ENCODE measurements at regions not wholly inside any gene's neighbourhood (a gene's known extent, or its start where the extent isn't known, plus 50 kb on each side); places are given as distances from the start of the nearest gene placed in this dataset.

DNA sequence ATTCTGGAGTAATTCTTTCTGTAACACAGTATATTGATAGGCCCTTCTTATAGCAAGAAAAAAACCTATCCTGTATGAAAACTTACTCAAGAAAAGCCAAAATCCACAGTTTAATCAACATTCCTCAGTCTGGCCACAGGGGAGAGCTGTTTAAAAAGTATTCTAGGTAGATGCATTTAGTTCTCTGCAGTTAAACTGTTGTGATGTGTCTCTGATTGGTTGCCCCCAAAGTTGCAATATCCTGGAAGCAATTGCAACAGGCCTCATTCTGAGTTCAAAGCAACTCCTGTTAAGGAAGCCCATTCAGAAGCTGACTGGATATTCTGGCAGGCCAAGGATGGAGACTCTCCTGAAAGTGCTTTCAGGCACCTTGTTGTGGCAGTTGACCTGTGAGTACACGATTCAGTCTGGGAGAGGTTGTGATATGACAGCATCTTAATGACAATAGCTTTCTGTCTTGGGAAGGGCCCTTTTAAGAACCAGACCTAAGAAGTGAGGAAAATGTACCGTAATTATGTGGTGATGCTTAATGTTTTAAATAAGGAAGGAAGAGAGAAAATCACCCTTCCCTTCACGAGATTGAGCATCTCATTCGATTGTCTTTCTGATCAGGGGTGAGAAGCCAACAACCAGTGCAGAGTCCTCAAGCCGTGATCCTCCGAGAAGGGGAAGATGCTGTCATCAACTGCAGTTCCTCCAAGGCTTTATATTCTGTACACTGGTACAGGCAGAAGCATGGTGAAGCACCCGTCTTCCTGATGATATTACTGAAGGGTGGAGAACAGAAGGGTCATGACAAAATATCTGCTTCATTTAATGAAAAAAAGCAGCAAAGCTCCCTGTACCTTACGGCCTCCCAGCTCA lies 420.7 kb downstream of the DAD1 start:
- no peaks in the 10 kb centered on the region for H3K9me3 ChIP-seq (ENCODE audit: control insufficient read depth, insufficient read depth, low read length)
- TF ChIP-seq RAD21 (IDR thresholded peaks at IDR 0.05; ENCODE audit: low read length), result 0 out of 2 replicates have a peak, but pooled peaks have one; percentile 27
- TF ChIP-seq, protein P1, sequence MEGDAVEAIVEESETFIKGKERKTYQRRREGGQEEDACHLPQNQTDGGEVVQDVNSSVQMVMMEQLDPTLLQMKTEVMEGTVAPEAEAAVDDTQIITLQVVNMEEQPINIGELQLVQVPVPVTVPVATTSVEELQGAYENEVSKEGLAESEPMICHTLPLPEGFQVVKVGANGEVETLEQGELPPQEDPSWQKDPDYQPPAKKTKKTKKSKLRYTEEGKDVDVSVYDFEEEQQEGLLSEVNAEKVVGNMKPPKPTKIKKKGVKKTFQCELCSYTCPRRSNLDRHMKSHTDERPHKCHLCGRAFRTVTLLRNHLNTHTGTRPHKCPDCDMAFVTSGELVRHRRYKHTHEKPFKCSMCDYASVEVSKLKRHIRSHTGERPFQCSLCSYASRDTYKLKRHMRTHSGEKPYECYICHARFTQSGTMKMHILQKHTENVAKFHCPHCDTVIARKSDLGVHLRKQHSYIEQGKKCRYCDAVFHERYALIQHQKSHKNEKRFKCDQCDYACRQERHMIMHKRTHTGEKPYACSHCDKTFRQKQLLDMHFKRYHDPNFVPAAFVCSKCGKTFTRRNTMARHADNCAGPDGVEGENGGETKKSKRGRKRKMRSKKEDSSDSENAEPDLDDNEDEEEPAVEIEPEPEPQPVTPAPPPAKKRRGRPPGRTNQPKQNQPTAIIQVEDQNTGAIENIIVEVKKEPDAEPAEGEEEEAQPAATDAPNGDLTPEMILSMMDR (conservative IDR thresholded peaks at IDR 0.05; ENCODE audit: low read depth, low read length), result peak; percentile 32
- TF ChIP-seq, protein P2, sequence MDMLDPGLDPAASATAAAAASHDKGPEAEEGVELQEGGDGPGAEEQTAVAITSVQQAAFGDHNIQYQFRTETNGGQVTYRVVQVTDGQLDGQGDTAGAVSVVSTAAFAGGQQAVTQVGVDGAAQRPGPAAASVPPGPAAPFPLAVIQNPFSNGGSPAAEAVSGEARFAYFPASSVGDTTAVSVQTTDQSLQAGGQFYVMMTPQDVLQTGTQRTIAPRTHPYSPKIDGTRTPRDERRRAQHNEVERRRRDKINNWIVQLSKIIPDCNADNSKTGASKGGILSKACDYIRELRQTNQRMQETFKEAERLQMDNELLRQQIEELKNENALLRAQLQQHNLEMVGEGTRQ (IDR thresholded peaks at IDR 0.05; ENCODE audit: low read depth, low read length), result no peak
- TF ChIP-seq SMC3 (IDR thresholded peaks at IDR 0.05; ENCODE audit: low read depth, low read length), result peak; percentile 14; the same call in 1 of the 2 replicates
- TF ChIP-seq, protein P3, sequence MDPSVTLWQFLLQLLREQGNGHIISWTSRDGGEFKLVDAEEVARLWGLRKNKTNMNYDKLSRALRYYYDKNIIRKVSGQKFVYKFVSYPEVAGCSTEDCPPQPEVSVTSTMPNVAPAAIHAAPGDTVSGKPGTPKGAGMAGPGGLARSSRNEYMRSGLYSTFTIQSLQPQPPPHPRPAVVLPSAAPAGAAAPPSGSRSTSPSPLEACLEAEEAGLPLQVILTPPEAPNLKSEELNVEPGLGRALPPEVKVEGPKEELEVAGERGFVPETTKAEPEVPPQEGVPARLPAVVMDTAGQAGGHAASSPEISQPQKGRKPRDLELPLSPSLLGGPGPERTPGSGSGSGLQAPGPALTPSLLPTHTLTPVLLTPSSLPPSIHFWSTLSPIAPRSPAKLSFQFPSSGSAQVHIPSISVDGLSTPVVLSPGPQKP (IDR thresholded peaks at IDR 0.05; ENCODE audit: borderline replicate concordance, low read depth, low read length), result no peak
- no peak for TF ChIP-seq POLR2A (IDR thresholded peaks at IDR 0.05; ENCODE audit: low read depth, low read length)
- TF ChIP-seq CEBPB (IDR thresholded peaks at IDR 0.05; ENCODE audit: low read depth, low read length), result peak; percentile 68
- no peak for TF ChIP-seq MXI1 (IDR thresholded peaks at IDR 0.05; ENCODE audit: borderline replicate concordance, low read depth, low read length)

More for the DNA sequence above, 420.7 kb downstream of the DAD1 start:
- peak overlapping the region; percentile 23; the same call in 1 of the 2 replicates for H3K27ac ChIP-seq (ENCODE audit: insufficient read depth, low read length)
- peak overlapping the region; percentile 73; the same call in 1 of the 2 replicates for H3K18ac ChIP-seq (ENCODE audit: low read depth, low read length)
- ChIA-PET CTCF (interaction anchor here (1.0 to 1.6 kb wide), 4 partner anchors 14 to 213 kb away, joined by 3 to 4 read pairs (median 4); no protein-coding TSS in a partner anchor), POLR2A (ENCODE audit: unreplicated experiment) (no interaction called here)
- H3K9ac ChIP-seq (ENCODE audit: low read depth, low read length), result peak overlapping the region; percentile 53; the same call in 1 of the 2 replicates
- no peak overlapping the region for H3K4me2 ChIP-seq (ENCODE audit: low read depth, low read length)
- peak overlapping the region; percentile 78 for H2AFZ ChIP-seq (replicated peaks; ENCODE audit: low read length, poor library complexity)
- peak overlapping the region in 1 of 2 experiments; percentile 81; a peak in 1 of 4 replicates for H4K8ac ChIP-seq (ENCODE audit: low read depth in 2 of 2, low read length in 2 of 2)
- H2AK9ac ChIP-seq (replicated peaks; ENCODE audit: low read depth, low read length, poor library complexity), result no peak overlapping the region
- peaks cover 3% of the 10 kb centered on the region; the same call in 1 of the 2 replicates for H3K4me1 ChIP-seq (ENCODE audit: control insufficient read depth, insufficient read depth, low read length)
- no peaks in the 10 kb centered on the region for H3K36me3 ChIP-seq (ENCODE audit: control insufficient read depth, insufficient read depth, low read length)
- peak; percentile 63 for DNase-seq
- 100% methylated on average over 2 of the region's 8 CpGs; no CpG with 5 or more reads in 1 of the 2 experiments for WGBS, 2 experiments (ENCODE audit: extremely low coverage in 2 of 2, insufficient read length in 1 of 2)
- peak overlapping the region; percentile 66 for H4K91ac ChIP-seq (ENCODE audit: insufficient read depth, low read depth, low read length)
- peak overlapping the region; percentile 29; the same call in 1 of the 2 replicates for H3K56ac ChIP-seq (ENCODE audit: extremely low read depth, insufficient read depth, low read length)
- peak overlapping the region; percentile 93 for H3K4ac ChIP-seq (ENCODE audit: low read depth, low read length)
- peak overlapping the region; percentile 96 for H3K14ac ChIP-seq (replicated peaks; ENCODE audit: low read depth, low read length)
- intact Hi-C loops (cut with micrococcal nuclease), result no loop called here
- H2BK5ac ChIP-seq (ENCODE audit: low read depth, low read length, poor library complexity, severe bottlenecking), result no peak overlapping the region
- peak overlapping the region; percentile 86 for H2AK5ac ChIP-seq (ENCODE audit: low read depth, low read length)
- peak overlapping the region; percentile 79; the same call in 2 of the 3 replicates for H2BK15ac ChIP-seq (ENCODE audit: low read depth, low read length)
- H4K20me1 ChIP-seq (ENCODE audit: insufficient read depth, low read length), result no peaks in the 10 kb centered on the region
- H3K27me3 ChIP-seq (ENCODE audit: control insufficient read depth, insufficient read depth, low read length), result no peaks in the 10 kb centered on the region; the same call in 1 of the 2 replicates
- dilution Hi-C loops (cut with HindIII; ENCODE audit: low sequenced_read_pairs, unreplicated experiment), result no loop called here
- peak overlapping the region; percentile 89 for H2BK20ac ChIP-seq (ENCODE audit: low read depth, low read length)
- H3K23ac ChIP-seq (ENCODE audit: low read depth, low read length), result peak overlapping the region; percentile 88
- BruUV-seq (replicated peaks), result no TSS peak
- no peaks in the 10 kb centered on the region for H3K79me1 ChIP-seq (ENCODE audit: low read depth in 1 of 2, low read length in 2 of 2)
- H4K5ac ChIP-seq (ENCODE audit: low read depth, low read length), result no peak overlapping the region
- H2BK120ac ChIP-seq (ENCODE audit: low read depth, low read length), result peak overlapping the region; percentile 93
- ATAC-seq (ENCODE audit: low read depth), result peak; percentile 48; the same call in 1 of the 2 replicates
- in situ Hi-C loops (cut with MboI; ENCODE audit: low sequenced_read_pairs), result loop anchor here (10.0 kb wide), 1 partner anchor 206 kb away; no protein-coding TSS in a partner anchor
- peaks cover 3% of the 10 kb centered on the region; the same call in 1 of the 2 replicates for H3K9me1 ChIP-seq (ENCODE audit: insufficient read depth, low read length)
- H3K4me3 ChIP-seq (ENCODE audit: insufficient read depth, low read depth, low read length), result no peak overlapping the region

Measured in IMR-90 (cell line).